Muscle of leg (tissue), 3 donors: ENCODE measurements at regions not wholly inside any gene's neighbourhood (a gene's known extent, or its start where the extent isn't known, plus 50 kb on each side); places are given as distances from the start of the nearest gene placed in this dataset.
A peak's percentile ranks its signal among the peaks of the same experiment; 100 is the strongest.
"Not testable (repeated sequence)": the region's sequence is repeated elsewhere in the genome, so short reads cannot be mapped to it uniquely, and the experiment has no call there.

Experiments used
- DNase-seq: peaks from one replicate; pipeline ENCODE4 v3.0.0; 2013
- H3K27ac ChIP-seq: one replicate; pipeline ENCODE4 v1.5.1; 2013; ENCODE audit warnings: mild to moderate bottlenecking, low read length, control low read depth
- H3K27me3 ChIP-seq: one replicate; pipeline ENCODE4 v1.6.1; 2013; ENCODE audit warnings: low read length; ENCODE audit not compliant: control insufficient read depth, insufficient read depth
- H3K36me3 ChIP-seq: one replicate; pipeline ENCODE4 v1.6.1; 2013; ENCODE audit warnings: low read length; ENCODE audit not compliant: control insufficient read depth, insufficient read depth
- H3K4me1 ChIP-seq: one replicate; pipeline ENCODE4 v1.6.1; 2013; ENCODE audit warnings: low read length; ENCODE audit not compliant: control insufficient read depth, insufficient read depth
- H3K4me3 ChIP-seq: one replicate; pipeline ENCODE4 v1.5.1; 2013; ENCODE audit warnings: low read length, control low read depth
- H3K9me3 ChIP-seq: replicated peaks from 2 replicates; pipeline ENCODE4 v1.6.1; 2013; ENCODE audit warnings: low read depth, low read length; ENCODE audit not compliant: control insufficient read depth
- WGBS: methylation state at CpG from one replicate; pipeline ENCODE4 v1.1.5; 2013; ENCODE audit warnings: missing lambda C conversion rate; ENCODE audit not compliant: insufficient coverage; 5-methylcytosine and 5-hydroxymethylcytosine counted together

- no peak overlapping the region for H3K4me3 ChIP-seq
- DNase-seq, result no peak
- no peaks in the 10 kb centered on the region for H3K27me3 ChIP-seq
- no peaks in the 10 kb centered on the region for H3K4me1 ChIP-seq
- H3K36me3 ChIP-seq, result no peaks in the 10 kb centered on the region
- H3K27ac ChIP-seq, result no peak overlapping the region
- no peaks in the 10 kb centered on the region for H3K9me3 ChIP-seq
These were observed 424.3 kb upstream of the ATP10A start for GRCh38 chr15:26287381-26287780.

- WGBS, result no CpG with 5 or more reads among the region's 1 CpG
These were observed 417.2 kb upstream of the ATP10A start for GRCh38 chr15:26280281-26280680.

GRCh38 chr15:26261966-26262365 lies 398.8 kb upstream of the ATP10A start:
- H3K9me3 ChIP-seq, result no peaks in the 10 kb centered on the region
- no peaks in the 10 kb centered on the region for H3K27me3 ChIP-seq
- no peaks in the 10 kb centered on the region for H3K36me3 ChIP-seq
- H3K4me1 ChIP-seq, result peaks cover 7% of the 10 kb centered on the region
- H3K4me3 ChIP-seq, result no peak overlapping the region
- no peak for DNase-seq
- WGBS, result 83% methylated on average over 3 of the region's 6 CpGs
- H3K27ac ChIP-seq, result no peak overlapping the region

More at GRCh38 chr15:26280281-26280680, 417.2 kb upstream of the ATP10A start:
- Histone ChIP-seq H3K36me3 (no peaks in the 10 kb centered on the region), H3K4me3 (no peak overlapping the region), H3K9me3 (no peaks in the 10 kb centered on the region), H3K4me1 (no peaks in the 10 kb centered on the region), H3K27me3 (no peaks in the 10 kb centered on the region), H3K27ac (no peak overlapping the region)
- no peak for DNase-seq

DNA sequence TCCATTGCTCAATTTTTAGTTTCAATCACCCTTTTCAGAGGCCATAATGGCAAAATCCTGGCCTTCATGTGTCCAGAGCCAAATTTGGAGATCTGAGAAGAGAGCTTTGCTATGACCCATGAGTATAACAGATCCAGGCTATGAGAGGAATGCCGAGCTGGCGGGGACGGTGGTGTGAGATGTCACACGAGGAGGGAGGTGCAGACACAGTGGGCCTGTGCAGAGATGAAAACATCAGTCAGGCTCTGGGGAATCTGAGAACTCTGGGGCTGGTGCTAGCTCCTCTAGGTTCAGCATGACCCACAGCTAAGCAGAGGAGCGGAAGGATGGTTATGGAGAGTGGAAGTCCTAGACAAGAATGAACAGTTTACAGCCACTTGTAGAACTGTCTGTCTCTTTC lies 398.3 kb upstream of the ATP10A start:
- Histone ChIP-seq H3K27me3 (no peaks in the 10 kb centered on the region), H3K4me1 (peaks cover 7% of the 10 kb centered on the region), H3K36me3 (no peaks in the 10 kb centered on the region), H3K9me3 (no peaks in the 10 kb centered on the region), H3K27ac (no peak overlapping the region), H3K4me3 (no peak overlapping the region)
- peak; percentile 30 for DNase-seq
- 37% methylated on average over 5 of the region's 5 CpGs for WGBS

DNA sequence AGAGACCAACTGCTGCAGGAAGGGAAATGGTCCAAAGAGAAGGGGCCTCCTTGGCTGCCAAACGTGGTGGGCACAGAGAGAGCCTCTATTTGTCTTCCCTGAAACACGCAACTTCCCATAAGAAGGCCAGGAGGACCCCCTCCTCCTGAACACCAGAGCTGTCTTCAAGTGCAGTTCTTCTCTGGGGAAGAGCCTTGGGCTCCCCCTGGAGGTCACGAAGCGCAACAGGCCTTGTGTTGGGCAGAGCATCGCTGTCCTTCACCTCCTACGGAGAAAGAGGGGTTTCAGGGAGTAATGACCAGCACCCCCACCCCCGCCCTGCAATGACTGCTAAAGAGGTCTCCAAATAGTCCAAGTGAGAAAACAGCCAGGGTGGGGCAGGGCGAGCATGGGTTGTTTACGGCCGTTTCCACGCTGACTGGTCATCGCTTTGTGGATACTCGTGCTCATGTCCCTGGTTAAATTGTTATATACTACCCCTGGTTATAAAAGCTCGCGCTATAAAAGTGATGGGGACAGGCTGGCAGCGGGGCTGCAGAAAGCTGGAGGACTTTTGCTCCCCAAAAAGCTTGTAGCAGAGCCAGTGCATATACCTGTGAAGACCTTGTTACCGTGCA lies 397.5 kb upstream of the ATP10A start:
- Histone ChIP-seq H3K4me3 (no peak overlapping the region), H3K27ac (no peak overlapping the region), H3K27me3 (no peaks in the 10 kb centered on the region), H3K36me3 (no peaks in the 10 kb centered on the region), H3K4me1 (peaks cover 7% of the 10 kb centered on the region), H3K9me3 (no peaks in the 10 kb centered on the region)
- peak; percentile 25 for DNase-seq
- 26% methylated on average over 12 of the region's 17 CpGs for WGBS

DNA sequence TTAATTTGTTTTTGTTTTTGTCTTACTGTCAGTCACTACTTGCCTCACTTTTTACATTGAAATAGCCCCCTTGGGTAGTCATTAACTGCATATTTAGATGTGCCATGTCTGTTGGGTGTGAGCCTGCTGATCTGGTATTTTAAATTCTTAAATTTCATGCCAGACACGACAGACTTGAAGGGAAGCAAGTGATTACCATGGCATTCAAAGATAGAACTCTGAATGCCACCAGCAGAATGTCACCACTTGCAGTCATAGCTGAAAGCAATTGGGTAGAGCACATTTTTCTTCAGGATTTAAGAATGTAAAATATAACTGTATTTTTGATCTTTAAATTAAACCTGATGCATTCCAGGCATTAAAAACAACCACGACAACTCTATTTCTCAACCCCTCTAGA lies 396.5 kb upstream of the ATP10A start:
- DNase-seq, result no peak
- 50% methylated on average over 2 of the region's 2 CpGs for WGBS
- Histone ChIP-seq H3K36me3 (no peaks in the 10 kb centered on the region), H3K9me3 (no peaks in the 10 kb centered on the region), H3K4me1 (peaks cover 7% of the 10 kb centered on the region), H3K27ac (no peak overlapping the region), H3K27me3 (no peaks in the 10 kb centered on the region), H3K4me3 (no peak overlapping the region)

- not testable (repeated sequence) for H3K27ac ChIP-seq, H3K4me3 ChIP-seq, DNase-seq, H3K27me3 ChIP-seq, H3K4me1 ChIP-seq, H3K9me3 ChIP-seq, H3K36me3 ChIP-seq
- 94% methylated on average over 8 of the region's 11 CpGs for whole genome bisulfite sequencing
These were observed 381.7 kb upstream of the ATP10A start for GRCh38 chr15:26244782-26245181.

DNA sequence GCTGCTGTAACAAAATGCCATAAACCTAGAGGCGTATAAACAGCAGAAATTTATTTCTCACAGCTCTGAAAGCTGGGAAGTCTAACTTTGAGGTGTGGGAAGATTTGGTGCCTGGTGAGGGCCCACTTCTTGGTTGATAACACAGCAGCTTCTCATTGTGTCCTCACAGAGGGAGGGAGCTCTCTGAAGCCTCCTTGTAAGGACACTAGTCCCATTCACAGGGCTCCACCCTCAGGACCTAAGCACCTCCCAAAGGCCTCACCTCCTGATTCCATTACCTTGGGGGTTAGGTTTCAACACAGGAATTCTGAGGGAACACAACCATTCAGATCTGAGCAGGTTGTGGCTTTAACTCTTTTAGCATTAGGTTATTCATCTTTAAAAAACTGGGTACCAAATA lies 380.3 kb upstream of the ATP10A start:
- H3K27me3 ChIP-seq, result no peaks in the 10 kb centered on the region
- H3K9me3 ChIP-seq, result no peaks in the 10 kb centered on the region
- no CpG with 5 or more reads among the region's 1 CpG for WGBS
- no peak overlapping the region for H3K4me3 ChIP-seq
- H3K4me1 ChIP-seq, result no peaks in the 10 kb centered on the region
- no peak overlapping the region for H3K27ac ChIP-seq
- no peaks in the 10 kb centered on the region for H3K36me3 ChIP-seq
- DNase-seq, result no peak

- WGBS, result 79% methylated on average over 2 of the region's 9 CpGs
- Histone ChIP-seq H3K36me3 (no peaks in the 10 kb centered on the region), H3K4me1 (no peaks in the 10 kb centered on the region), H3K27ac (no peak overlapping the region), H3K27me3 (no peaks in the 10 kb centered on the region), H3K9me3 (no peaks in the 10 kb centered on the region), H3K4me3 (no peak overlapping the region)
- no peak for DNase-seq
These were observed 379.5 kb upstream of the ATP10A start for GRCh38 chr15:26242565-26243071.

DNA sequence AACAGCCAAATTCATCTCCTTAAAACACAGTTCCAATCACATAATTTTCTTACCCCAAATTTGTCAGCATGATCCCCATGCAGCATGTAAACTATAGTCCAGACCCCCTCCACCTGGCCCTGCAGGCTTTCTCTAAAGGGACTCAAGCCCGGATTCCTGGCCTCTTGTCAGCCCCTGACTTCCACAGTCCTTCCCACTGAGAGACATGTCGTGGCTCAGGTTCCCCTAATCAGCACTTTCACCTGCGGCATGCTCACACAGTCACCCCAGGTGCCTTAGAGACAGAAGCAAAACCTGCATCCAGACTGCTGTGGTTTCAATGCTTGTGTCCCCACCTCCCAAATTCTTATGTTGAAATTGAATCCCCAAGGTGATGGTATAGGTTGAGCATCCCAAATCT lies 372.7 kb upstream of the ATP10A start:
- Histone ChIP-seq H3K27ac (no peak overlapping the region), H3K4me3 (no peak overlapping the region), H3K36me3 (no peaks in the 10 kb centered on the region), H3K9me3 (no peaks in the 10 kb centered on the region), H3K4me1 (no peaks in the 10 kb centered on the region), H3K27me3 (no peaks in the 10 kb centered on the region)
- WGBS, result 11% methylated on average over 1 of the region's 3 CpGs
- DNase-seq, result no peak
